ENCODE measurements at regions not wholly inside any gene's neighbourhood (a gene's known extent, or its start where the extent isn't known, plus 50 kb on each side); places are given as distances from the start of the nearest gene placed in this dataset.

DNA sequence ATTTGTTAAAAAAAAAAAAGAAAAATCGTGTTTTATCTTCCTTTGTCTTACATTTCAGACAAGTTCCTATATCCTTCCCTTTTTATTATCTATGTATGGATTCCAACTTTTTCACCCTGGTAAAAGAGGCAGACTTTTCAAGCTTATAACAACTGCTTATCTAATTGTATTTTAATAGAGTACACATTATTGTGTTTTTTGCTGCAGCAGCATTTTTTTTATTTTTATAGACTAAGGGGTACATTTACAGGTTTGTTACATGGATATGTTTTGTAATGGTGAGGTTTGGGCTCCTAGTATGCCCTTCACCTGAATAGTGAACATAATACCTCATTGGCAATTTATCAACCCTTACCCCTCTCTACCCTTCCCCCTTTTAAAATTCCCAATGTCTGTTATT lies 195.0 kb upstream of the RGMB start:
- TF ChIP-seq, protein P1, sequence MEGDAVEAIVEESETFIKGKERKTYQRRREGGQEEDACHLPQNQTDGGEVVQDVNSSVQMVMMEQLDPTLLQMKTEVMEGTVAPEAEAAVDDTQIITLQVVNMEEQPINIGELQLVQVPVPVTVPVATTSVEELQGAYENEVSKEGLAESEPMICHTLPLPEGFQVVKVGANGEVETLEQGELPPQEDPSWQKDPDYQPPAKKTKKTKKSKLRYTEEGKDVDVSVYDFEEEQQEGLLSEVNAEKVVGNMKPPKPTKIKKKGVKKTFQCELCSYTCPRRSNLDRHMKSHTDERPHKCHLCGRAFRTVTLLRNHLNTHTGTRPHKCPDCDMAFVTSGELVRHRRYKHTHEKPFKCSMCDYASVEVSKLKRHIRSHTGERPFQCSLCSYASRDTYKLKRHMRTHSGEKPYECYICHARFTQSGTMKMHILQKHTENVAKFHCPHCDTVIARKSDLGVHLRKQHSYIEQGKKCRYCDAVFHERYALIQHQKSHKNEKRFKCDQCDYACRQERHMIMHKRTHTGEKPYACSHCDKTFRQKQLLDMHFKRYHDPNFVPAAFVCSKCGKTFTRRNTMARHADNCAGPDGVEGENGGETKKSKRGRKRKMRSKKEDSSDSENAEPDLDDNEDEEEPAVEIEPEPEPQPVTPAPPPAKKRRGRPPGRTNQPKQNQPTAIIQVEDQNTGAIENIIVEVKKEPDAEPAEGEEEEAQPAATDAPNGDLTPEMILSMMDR (conservative IDR thresholded peaks at IDR 0.05): no peak
- no peak for TF ChIP-seq ZFX (IDR thresholded peaks at IDR 0.05)

Data from C4-2B (cell line).